ENCODE measurements at regions not wholly inside any gene's neighbourhood (a gene's known extent, or its start where the extent isn't known, plus 50 kb on each side); places are given as distances from the start of the nearest gene placed in this dataset.
"Not testable (repeated sequence)": the region's sequence is repeated elsewhere in the genome, so short reads cannot be mapped to it uniquely, and the experiment has no call there.

DNA sequence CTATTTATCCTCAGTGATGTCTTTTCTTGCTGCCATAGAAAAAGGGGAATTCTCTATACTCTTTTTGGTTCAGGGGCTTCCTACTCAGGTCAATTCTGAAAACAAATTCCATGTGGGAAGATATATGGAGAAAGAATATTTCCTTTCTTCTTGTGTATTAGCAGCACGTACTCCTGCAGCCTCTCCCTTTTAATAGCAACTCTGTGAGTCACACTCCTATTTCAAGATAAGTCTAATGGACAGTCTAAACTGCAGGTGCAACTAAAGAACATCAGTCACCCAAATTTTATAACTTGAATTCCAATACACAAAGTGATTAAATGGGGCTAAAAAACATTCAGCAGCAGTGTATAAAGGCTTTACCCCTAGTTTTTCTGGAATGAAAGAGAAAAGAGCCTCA, 942.2 kb downstream of the CNTNAP5 start:
- DNase-seq = no peak

DNA sequence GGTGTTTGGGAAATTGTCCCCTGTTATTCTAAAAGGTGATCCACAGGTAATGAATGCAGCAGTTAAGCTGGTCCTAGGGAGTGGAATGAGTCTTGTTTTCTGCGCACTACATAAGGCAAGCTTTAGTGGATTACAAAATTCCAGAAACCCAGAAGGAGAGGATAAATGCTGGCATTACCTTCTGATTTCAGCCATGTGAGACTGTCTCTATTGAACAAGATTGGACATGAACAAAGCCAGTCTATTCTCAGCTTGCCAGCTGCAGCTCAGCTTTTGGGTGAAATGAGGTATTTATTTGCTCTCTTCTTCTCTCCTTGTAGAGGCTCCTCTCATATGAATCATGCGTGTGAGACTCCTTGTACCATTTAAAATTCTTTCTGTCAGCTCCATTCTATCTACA, 944.9 kb downstream of the CNTNAP5 start:
- DNase-seq = no peak

DNA sequence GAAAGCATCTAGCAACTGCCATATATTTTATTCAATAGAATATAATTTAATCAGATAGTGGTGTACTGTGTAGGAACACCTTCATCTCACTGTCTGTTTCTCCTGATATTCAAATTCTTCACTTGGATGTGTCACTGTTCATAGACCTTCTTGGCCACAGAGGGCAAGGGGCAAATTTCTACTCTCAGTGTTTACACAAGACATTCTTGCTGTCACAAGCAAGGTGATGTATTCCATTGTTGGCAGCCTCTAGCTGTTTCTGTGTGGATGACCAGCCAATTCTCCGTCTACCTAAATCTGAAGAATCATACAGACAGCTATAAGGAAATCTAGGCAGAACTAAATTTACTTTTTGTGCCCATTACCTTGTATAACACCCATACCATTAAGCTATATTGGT, 948.3 kb downstream of the CNTNAP5 start:
- no peak for DNase-seq

DNA sequence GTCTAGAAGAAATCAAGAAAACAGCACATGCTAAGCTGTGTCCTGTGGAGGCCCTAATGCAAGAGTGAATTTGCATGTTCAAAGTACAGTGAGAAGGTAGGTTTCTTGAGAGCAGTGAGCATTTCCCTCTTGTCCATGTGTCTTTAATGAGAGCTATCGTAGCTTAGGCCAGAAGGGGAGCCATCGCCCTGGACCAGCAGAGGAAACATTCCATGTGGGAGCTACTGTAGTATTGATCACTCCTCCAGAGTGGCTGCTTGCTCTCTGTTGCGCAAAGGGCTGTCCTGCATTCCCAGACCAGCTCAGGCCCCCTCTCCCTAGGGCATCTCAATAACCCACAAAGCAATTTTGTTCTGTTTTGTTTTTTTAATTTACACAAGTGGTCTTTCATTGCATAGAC, 950.1 kb downstream of the CNTNAP5 start:
- no peak for DNase-seq

DNA sequence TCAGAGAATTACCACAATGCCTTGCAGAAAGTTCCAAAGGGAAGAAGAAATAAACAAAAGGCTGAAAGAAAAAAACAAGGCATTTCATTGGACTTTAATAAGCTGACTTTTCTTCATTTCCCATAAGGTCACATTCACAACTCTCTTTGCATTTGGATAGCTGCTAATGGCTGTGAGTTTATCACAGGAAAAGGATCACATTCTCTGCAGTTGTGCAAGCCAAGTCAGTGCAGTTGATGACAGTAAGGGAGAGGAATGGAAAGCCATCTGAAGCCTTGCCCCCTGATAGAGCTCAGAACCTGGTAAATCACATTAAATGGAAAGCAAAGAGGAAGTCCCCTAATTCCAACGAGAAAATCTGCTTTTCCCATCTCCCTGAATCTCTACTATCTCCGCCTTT, 950.6 kb downstream of the CNTNAP5 start:
- DNase-seq = no peak

DNA sequence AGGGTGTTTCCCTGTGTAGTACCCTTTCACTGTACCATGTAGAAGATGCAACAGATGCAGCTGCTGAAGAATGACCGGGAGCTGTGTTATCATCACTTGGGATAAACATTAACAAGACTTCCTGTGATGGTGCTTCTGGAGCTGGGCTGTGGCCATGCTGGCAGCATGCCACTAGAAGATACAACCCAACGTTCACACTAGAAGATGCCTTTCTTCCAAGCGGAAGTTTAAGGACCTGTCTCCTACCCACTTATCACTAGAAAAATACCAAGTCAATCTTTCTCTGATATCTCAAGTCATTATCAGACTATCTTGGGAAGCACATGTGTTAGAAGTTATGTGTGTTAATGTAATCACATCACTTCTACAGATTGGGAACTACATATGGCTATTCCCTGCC, 953.5 kb downstream of the CNTNAP5 start:
- DNase-seq = no peak

DNA sequence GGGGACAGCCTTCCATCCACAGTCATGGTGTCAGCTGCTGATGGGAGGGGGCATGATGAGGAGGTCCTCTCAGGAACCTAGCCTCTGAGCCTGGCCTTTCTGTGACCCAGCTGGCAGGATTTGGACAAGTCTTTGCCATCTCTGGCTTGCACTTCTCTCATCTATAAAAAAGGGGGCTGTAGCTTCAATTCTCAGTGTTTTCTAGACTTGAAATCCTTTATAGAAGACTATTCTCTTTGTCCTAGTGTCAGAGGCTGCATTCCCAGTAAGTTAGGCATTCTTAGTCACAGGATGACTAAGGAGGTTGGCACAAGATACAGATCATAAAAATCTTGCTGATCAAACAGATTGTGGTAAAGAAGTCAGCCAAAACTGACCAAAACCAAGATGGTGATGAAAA, 958.5 kb downstream of the CNTNAP5 start:
- DNase-seq = no peak

DNA sequence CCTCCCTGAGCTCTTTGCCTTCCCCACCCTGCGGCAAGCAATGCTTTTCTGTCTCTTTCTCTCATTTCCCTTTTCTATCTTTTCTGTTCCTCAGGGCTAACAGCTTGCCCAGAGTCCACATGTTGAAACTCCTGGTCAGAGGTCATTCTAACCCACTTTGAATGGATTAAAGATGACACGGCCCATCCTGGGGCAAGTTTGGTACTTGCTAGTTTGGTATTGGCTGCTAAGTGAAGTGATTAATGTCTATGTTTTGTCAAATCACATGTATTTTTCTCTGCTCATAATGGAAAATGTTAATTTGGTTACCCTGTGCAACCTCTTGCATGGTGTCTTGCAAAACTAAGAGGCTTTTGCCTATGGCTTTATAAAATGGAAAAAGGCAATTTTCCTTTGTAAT, 960.2 kb downstream of the CNTNAP5 start:
- DNase-seq = no peak

DNA sequence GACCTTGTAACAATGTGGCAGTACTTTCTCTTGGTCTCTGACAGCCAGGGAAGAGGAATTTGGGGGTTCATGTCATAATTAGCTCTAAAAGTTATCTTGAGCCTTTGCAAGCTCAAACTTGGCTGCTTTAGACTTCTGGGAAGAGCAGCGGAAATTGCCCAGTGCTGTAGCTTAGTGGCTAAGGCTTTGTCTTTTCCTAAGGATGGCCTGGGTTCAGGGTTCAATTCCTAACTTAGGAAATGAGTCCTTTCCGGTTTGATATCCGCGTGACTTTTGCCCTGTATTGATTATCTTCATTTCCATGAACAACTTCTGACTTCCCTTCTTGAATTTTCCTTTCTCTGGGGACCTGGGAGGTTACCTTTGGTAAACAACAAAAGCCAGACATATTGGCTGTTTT, 961.0 kb downstream of the CNTNAP5 start:
- no peak for DNase-seq

DNA sequence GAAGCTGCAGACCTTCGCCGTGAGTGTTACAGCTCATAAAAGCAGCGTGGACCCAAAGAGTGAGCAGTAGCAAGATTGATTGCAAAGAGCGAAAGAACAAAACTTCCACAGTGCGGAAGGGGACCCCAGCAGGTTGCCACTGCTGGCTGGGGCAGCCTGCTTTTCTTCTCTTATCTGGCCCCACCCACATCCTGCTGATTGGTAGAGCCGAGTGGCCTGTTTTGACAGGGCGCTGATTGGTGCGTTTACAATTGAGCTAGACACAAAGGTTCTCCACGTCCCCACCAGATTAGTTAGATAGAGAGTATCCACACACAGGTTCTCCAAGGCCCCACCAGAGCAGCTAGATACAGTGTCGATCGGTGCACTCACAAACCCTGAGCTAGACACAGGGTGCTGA, 961.8 kb downstream of the CNTNAP5 start:
- DNase-seq = not testable (repeated sequence)

DNA sequence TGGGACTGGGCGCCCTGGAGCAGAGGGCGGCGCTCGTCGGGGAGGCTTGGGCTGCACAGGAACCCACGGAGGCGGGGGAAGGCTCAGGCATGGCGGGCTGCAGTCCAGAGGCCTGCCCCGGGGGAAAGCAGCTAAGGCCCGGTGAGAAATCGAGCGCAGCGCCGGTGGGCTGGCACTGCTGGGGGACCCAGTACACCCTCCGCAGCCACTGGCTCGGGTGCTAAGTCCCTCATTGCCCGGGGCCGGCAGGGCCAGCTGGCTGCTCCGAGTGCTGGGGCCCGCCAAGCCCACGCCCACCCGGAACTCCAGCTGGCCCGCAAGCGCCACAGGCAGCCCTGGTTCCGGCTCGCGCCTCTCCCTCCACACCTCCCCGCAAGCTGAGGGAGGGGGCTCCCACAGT, 962.3 kb downstream of the CNTNAP5 start:
- DNase-seq = not testable (repeated sequence)

DNA sequence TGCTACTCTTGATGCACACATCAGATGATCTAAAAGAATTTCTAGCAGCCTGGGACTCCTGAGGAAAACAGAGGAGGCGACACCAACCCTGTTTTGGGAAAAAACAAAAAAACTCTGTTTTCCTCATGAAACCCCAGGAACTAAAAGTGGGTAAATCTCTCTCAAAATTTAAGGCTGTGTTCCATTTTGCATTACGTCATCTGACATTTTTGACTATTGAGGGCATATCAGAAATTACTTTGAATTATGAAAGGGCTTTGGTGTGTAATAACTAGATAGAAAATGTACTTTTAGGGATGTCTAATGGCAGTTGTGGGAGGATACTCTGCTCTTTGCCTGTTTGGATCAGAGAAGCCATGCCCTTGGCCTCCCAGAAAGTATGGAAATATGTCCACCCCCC, 963.0 kb downstream of the CNTNAP5 start:
- no peak for DNase-seq

DNA sequence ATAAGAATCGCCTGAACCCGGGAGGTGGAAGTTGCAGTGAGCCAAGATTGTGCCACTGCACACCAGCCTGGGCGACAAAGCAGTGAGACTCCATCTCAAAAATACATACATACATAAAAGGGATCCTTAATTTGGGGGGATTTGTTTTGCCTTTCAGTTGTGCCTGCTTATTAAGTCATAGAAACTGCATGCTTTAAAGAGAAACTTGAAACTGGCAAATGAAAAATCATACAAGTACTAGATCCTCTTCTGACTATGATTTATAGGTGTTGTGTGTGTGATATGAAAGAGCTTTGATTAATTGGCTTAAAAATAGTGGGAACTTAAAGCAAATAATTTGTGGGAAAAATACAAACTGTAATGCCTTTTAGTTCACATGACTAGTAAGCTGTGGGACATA, 963.7 kb downstream of the CNTNAP5 start:
- DNase-seq = no peak

DNA sequence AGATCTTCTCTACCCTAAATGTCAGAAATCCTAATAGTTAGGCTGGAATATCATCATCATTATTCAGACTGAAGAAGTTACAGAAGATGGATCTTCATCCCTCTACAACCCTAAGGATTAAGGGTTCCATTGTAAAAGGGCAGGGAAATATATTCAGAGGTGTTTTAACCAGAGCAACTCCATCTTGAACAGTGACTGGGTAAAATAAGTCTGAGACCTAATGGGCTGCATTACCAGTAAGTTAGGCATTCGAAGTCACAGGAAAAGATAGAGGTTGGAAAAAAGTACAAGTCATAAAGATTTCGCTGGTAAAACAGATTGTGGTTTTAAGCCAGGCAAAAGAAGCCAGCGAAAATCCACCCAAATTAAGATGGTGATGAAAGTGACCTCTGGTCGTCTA, 968.7 kb downstream of the CNTNAP5 start:
- no peak for DNase-seq

DNA sequence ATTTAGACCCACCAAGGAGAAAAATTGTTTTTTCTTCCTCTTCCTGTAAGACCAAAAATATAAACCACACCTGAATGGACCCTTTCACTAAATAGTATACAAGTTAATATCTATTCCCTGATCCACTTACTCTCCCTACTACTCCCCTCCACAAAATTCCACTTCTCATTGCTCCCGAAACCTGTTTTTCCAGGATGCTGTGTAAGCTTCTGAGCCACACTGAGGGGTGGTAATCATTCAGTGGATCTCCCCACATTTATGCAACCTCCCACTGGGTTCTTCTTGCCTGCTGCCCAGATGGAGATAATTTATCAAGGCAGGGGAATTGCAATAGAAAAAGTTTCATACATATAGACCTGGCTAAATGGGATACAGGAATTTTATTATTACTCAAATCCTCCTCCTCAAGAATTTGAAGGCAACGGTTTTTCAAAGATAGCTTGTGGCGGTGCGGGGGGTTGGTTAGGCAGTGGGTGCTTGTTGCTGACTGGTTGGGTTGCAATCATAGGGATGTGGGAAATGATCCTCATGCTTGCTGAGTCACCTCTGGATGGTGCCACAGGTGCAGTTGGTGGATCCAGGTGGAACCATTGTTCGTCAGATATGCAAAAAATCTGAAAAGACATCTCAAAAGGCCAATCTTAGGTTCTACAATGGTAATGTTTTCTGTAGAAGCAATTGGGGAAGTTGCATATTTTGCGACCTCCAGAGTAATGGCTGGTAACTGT, 970.3 kb downstream of the CNTNAP5 start:
- DNase-seq = no peak

DNA sequence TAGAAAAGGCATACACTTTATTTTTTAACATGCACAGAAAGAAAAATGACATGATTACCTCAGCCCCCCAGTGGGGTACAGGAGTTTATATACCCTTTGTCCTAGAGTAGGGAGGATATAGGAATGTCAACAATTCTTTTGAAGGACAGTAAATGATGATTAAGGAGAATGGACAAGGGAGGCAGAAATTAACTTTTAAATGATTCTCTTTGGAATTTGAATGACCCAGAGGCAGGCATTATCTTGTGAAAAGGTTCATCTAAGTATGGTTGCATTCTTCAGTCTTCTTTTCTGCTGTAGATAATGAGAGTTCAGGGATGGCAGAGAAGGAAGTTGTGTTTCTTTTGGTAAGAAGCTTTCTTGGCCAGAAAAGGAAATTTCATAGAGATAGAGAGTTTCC, 971.3 kb downstream of the CNTNAP5 start:
- DNase-seq = no peak

DNA sequence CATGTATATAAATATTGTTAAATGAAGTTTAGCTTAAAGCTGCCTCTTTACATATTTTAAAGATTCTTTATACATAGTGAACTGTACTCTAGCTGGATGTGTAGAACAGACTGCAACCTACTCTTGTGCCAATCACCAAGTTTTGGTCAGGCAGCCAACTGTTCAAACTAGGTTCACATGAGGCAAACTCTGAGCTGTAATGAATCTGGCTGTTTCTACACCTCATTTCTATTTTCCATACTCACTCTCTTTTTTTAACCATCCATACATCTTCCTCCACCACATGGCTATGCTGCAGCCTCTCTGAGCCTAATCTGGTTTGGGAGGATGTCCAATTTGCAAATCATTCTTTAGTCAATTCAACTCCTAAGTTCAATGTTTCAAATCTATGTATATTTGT, 974.8 kb downstream of the CNTNAP5 start:
- DNase-seq = no peak

DNA sequence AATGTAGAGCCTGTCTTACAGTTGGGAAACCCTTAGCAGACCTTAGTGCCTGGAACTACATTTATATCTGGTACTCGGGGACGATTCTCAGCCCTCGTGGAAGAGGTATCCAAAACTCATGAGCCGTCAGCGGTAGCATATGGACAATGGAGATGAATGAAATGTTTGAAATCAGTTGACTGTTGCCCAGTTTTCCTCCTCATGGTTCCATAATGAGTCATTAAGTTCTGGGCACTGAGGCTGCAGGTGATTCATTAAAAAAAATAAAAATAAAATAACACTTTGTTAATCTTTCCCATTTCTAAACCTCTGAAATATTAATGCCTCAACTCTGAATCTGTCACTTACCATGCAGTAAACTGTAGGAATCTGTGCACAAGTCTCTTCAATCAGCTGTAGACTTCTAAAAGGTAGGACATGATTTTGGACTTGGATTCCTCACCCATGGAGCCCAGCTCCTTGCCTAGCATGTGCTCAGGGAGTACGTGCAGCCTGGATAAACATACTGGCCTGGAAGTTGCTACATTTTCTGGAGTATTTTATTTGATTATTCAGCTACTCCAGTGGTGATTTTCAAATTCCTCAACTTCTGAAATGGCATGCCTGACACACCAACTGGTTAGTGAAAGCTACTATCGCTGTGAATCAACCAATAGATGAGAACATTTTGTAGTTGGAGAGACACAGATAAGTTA, 979.2 kb downstream of the CNTNAP5 start:
- DNase-seq = no peak

DNA sequence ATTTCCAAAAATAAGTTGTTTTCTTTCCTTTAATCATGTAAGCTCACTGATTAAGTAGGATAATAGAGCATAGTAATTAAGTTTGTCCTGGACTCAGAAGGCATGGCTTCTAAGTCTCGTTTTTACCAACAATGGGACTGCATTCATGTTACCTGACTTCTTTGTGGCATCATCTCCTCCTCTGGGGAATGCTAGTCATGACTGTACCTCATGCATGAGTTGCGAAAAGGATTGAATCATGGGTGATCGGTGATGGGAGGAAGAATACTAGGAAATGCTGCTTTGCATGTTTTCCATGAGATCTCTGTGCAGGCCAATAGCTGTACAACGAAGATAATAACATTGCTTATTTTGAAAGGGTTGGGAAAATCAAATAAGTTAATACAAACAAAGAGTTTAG, 981.6 kb downstream of the CNTNAP5 start:
- no peak for DNase-seq

DNA sequence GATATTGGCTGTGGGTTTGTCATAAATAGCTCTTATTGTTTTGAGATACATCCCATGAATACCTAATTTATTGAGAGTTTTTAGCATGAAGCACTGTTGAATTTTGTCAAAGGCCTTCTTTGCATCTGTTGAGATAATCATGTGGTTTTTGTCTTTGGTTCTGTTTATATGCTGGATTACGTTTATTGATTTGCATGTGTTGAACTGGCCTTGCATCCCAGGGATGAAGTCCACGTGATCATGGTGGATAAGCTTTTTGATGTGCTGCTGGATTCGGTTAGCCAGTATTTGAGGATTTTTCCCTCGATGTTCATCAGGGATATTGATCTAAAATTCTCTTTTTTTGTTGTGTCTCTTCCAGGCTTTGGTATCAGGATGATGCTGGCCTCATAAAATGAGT, 1003.6 kb downstream of the CNTNAP5 start:
- not testable (repeated sequence) for DNase-seq

DNA sequence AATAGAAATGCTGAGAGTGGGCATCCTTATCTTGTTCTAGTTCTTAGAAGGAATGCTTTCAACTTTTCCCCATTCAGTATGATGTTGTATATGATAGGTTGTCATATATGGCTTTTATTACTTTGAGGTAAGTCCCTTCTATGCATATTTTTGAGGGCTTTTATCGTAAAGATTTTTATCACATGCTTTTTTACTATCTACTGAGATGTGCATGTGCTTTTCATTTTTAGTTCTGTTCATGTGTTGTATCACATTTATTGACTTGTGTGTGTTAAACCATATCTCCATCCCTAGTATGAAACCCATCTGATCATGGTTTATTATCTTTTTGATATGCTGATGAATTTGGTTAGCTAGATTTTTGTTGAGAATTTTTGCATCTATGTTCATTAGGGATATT, 1008.8 kb downstream of the CNTNAP5 start:
- no peak for DNase-seq

DNA sequence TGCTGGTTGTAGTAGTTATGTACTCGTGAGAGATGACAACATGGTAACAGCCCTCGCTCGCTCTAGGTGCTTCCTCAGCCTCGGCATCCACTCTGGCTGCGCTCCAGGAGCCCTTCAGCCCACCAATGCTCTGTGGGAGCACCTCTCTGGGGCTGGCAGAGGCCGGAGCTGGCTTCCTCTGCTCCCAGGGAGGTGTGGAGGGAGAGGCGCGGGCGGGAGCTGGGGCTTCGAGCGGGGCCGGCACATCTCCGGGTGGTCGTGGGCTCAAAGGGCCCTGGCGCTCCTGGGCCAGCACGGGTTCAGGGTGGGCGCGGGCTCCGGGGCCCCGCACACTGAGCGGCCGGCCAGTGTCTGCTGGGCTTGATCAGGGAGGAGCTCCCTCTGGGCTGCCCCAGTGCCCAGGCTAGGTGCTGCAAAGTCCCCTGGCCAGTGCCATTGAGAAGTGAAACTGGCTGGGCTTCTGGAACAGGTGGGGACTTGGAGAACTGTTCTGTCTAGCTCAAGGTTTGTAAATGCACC, 1012.1 kb downstream of the CNTNAP5 start:
- DNase-seq = no peak

DNA sequence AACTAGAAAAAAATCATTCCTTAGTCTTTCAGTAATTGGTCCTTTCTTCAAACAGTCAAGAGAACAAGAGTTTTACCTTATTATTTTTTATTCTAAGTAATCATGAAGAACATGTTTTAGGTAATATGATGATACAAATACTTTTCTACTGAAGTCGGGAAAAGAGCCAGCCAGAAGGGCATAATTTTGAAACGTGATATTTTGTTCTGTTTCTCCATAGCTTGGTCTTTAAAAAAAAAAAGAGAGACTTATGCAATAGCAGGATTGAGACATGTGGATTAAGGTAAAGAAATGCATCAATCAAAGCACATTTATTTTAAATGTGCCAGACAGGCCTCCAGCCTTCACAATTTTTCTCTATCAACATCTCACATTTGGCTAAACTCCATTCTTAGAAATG, 1016.8 kb downstream of the CNTNAP5 start:
- DNase-seq = no peak

DNA sequence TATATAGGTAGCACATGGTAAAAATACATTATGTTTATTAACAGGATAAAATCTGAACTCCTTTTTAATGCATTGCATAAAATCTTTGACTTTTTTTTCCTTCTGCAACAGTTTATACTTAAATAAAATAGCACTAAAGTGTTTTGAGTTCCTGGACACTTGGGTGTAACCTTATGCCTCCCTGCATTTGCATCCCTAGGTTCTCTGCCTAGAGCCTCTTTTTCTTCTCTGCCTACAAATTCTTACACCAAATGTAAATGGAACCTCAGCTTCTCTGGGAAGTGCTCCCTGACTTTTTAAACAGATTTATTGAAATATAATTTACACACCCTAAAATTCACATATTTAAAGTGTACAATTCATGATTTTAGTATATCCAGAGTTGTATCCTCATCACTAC, 1017.6 kb downstream of the CNTNAP5 start:
- DNase-seq = no peak
